ENCODE measurements at regions not wholly inside any gene's neighbourhood (a gene's known extent, or its start where the extent isn't known, plus 50 kb on each side); places are given as distances from the start of the nearest gene placed in this dataset.
"Not testable (repeated sequence)": the region's sequence is repeated elsewhere in the genome, so short reads cannot be mapped to it uniquely, and the experiment has no call there.

DNA sequence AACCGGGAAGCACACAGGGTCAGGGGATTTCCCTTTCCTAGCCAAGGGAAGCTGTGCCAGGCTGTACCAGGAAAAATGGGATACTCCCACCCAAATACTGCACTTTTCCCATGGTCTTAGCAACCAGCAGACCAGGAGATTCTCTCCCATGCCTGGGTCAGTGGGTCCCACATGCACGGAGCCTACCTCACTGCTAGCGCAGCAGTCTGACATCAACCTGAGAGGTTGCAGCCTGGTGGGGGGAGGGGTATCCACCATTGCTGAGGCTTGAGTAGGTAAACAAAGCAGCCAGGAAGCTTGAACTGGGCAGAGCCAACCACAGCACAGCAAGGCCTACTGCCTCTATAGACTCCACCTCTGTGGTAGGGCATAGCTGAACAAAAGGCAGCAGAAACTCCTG lies 85.5 kb upstream of the LRRC4C start:
- TF ChIP-seq, protein P1, sequence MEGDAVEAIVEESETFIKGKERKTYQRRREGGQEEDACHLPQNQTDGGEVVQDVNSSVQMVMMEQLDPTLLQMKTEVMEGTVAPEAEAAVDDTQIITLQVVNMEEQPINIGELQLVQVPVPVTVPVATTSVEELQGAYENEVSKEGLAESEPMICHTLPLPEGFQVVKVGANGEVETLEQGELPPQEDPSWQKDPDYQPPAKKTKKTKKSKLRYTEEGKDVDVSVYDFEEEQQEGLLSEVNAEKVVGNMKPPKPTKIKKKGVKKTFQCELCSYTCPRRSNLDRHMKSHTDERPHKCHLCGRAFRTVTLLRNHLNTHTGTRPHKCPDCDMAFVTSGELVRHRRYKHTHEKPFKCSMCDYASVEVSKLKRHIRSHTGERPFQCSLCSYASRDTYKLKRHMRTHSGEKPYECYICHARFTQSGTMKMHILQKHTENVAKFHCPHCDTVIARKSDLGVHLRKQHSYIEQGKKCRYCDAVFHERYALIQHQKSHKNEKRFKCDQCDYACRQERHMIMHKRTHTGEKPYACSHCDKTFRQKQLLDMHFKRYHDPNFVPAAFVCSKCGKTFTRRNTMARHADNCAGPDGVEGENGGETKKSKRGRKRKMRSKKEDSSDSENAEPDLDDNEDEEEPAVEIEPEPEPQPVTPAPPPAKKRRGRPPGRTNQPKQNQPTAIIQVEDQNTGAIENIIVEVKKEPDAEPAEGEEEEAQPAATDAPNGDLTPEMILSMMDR (CRISPR knock-in tag; IDR thresholded peaks at IDR 0.05), result not testable (repeated sequence)
- not testable (repeated sequence) for TF ChIP-seq ZNF883 (CRISPR knock-in tag; IDR thresholded peaks at IDR 0.05; ENCODE audit: not compliant biosample characterization); FOXP1 (IDR thresholded peaks at IDR 0.05); FOXP1 (CRISPR knock-in tag; IDR thresholded peaks at IDR 0.05); U2AF2 (IDR thresholded peaks at IDR 0.05; ENCODE audit: low read depth, low read length); ZNF296 (CRISPR knock-in tag; conservative IDR thresholded peaks at IDR 0.05); RBM22 (optimal IDR thresholded peaks at IDR 0.05; ENCODE audit: low read length); FOSL2 (CRISPR knock-in tag; IDR thresholded peaks at IDR 0.05); RNF2 (conservative IDR thresholded peaks at IDR 0.05; ENCODE audit: low read depth); KDM1A (CRISPR knock-in tag; IDR thresholded peaks at IDR 0.05); BHLHE40 (IDR thresholded peaks at IDR 0.05; ENCODE audit: low read length)
- TF ChIP-seq, protein P2, sequence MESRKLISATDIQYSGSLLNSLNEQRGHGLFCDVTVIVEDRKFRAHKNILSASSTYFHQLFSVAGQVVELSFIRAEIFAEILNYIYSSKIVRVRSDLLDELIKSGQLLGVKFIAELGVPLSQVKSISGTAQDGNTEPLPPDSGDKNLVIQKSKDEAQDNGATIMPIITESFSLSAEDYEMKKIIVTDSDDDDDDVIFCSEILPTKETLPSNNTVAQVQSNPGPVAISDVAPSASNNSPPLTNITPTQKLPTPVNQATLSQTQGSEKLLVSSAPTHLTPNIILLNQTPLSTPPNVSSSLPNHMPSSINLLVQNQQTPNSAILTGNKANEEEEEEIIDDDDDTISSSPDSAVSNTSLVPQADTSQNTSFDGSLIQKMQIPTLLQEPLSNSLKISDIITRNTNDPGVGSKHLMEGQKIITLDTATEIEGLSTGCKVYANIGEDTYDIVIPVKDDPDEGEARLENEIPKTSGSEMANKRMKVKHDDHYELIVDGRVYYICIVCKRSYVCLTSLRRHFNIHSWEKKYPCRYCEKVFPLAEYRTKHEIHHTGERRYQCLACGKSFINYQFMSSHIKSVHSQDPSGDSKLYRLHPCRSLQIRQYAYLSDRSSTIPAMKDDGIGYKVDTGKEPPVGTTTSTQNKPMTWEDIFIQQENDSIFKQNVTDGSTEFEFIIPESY (CRISPR knock-in tag; IDR thresholded peaks at IDR 0.05), result not testable (repeated sequence)
